ENCODE measurements at regions not wholly inside any gene's neighbourhood (a gene's known extent, or its start where the extent isn't known, plus 50 kb on each side); places are given as distances from the start of the nearest gene placed in this dataset.

DNA sequence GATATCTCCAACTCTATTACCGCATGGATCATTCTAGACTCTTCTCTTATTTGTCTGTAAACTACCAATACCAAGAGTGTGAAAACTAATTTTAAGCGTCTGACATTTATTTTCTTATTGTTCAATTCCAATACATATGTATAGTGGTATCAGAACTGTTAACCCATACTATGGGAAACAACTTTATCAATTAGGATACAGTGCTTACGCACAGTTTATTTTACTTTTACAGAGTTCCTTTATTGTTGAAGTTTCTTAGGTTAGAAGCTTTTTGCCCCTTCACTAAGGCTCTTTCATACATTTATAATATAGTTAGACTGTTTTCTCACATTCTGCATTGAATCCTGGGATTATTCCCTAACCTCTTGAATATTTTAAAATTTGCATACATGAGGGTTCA lies 198.8 kb upstream of the RGPD4 start:
- no peak for DNase-seq (ENCODE audit: low spot score)

DNA sequence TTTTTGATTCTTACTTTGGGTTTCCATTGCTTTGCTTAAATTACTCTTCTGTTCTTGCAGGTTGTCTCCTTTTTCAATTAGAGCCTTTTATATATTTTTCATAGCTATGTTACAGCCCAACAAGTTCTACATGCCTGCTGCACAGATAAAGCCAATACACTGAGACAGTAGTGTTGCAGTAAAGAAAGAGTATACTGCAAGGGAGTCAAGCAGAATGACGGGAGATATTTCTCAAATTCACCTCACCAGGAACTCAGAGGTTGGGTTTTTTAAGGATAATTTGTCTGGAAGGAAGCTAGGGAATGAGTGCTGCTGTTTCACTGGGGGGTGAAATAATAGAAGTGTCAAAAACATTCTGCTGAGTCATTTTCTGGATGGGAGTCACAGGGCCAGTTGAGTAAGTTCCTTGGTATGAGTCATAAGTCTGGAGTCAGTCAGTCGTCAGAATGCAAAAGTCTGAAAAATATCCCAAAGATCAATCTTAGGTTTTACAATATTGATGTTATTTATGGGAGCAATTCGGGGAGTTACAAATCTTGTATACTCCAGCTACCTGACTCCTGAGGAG lies 193.0 kb upstream of the RGPD4 start:
- DNase-seq (ENCODE audit: low spot score), result no peak

DNA sequence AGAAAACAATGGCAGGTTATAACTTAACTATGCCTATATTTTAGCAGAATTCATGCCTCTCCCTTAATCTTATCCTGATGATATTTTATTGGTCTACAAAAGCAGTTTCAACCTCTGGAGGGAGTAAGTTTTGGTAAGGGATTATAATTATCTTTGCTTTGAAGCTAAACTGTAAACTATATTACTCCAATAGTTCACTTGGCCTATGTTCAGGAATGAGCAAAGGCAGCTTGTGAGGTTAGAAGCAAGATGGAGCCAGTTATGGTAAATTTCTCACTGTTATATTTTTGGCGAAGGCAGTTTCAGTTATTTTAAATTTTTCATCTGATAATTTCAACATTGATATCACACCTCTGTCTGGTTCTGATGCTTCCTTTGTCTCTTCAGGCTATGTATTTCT lies 192.5 kb upstream of the RGPD4 start:
- no peak for DNase-seq (ENCODE audit: low spot score)

DNA sequence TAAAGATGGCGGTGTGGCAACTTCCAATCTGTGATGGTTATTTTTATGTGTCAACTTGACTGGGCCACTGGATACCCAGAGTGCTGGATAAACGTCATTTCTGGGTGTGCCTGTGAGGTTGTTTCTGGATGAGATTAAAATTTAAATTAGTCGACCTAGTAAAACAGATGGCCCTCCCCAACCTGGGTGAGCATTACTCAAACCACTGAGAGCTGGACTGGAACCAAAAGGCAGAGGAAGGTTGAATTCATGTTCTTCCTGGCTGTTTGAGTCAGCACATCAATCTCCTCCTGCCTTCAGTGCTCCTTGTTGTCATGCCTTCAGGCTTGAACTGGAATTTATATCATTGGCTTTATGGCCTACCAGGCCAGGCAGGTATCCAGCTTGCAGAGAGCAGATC lies 190.8 kb upstream of the RGPD4 start:
- DNase-seq (ENCODE audit: low spot score), result no peak

DNA sequence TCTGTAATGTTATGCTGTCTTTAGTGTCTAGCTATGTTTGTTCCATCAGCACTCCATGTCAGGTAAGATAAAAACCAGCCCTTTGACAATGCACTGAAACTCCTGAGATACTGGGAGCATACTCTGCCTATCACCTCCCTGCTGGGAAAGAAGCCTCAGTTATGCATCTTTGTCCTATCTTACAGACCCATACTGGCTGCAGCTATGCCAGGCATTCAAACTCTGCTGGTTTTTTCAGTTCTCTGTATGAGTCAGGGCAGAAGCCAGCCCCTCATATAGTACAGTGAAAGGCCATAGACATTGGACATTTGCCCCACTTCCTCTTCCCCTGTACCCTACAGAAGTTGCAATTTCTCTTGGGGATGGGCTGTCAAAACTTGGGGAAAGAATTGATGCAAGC lies 181.1 kb upstream of the RGPD4 start:
- no peak for DNase-seq (ENCODE audit: low spot score)

DNA sequence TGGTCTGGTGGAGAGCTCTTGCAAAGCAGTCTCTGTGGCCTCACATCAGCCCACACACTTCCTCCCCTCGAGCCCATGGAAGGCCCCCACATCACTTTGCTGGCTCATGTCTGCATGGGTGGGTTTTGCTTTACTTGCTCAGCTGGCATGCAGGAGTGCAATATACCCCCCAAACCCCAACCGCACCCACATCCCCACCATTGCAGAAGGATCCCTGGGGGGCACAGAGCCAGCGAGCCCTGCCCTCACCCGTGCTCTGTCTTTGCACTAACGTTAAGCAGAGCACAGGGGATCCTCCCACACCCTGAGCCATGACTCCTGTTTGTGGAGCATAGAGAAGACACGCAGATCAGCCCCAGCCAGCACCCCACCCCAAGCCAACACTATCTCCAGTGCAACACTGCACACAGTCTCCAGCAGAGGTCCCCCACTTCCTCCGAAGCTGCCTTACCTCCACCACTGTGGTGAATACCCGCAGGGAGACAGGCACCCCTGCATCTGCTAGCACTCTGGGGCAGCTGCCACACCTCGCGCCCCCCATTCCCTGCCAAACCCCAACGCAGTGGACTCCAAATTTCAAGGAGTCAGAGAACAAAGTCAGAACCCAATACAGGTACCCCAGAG lies 177.8 kb upstream of the RGPD4 start:
- DNase-seq (ENCODE audit: low spot score), result no peak

DNA sequence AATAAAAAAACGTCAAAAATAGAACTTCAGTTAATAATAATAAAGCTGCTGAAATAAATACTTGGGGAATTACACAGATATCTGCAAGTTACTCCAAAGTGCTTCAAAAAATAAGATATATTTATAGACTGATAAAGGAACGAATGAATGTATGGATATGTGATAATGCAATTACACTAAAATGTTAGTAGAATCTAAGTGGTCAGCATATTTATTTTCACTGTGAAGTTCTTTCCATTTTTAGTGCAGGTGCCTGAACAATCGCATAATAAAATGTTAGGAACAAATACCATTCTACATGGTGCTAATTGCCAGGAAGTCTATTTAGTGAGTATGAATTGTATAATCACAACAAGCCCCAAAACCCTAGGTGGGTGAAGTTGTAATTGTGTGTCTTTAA lies 169.6 kb upstream of the RGPD4 start:
- no peak for DNase-seq (ENCODE audit: low spot score)

DNA sequence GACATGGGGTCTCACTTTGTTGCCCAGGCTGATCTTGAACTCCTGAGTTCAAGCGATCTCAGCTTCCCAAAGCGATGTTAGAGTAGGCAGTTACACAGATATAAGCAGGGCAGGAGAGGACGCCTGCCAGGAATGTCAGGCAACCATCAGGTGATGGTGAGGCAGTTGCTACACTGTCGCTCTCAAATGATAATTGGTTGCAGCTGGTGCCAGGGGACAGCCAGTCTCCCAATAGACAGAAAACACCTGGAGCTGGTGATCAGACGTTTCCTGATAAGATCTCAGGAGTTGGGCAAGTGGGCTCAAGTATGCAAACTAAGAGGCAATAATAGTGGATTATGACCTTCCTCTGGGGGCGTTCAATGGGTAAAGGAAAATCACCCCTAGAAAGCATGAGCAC lies 163.1 kb upstream of the RGPD4 start:
- DNase-seq (ENCODE audit: low spot score), result no peak

DNA sequence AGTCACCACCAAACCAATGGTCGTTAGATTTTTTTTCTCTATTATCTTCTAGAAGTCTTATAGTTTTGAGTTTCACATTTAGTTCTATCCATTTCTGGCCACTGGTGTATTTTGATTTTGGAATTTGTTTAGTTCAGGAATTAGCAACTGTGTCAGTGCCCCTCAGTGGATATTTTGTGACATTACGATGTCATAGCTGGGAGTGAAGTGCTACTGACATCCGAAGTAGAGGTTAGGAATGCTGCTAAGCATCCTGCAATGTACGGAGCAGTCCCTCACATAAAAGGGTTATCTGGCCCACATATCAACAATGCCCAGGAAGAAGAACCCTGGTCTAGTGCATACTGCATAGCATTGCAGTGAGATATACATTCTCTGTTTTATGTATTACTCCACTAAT lies 157.4 kb upstream of the RGPD4 start:
- DNase-seq (ENCODE audit: low spot score), result peak; percentile 20

DNA sequence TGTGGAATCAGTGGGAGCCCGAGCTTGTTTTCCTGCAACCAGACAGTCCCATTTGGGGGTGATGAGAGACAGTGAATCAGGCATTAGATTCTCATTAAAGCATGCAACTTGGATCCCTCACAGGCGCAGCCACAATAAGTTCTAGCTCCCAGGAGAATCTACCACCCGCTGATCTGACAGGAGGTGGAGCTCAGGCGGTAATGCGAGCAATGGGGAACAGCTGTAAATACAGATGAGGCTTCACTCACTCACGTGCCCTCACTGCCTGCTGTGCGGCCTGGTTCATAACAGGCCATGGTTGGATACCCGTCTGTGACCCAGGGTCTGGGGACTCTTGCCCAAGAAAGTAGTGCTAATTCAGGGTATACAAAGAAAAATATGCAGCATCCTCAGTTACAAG lies 144.8 kb upstream of the RGPD4 start:
- DNase-seq (ENCODE audit: low spot score), result no peak

DNA sequence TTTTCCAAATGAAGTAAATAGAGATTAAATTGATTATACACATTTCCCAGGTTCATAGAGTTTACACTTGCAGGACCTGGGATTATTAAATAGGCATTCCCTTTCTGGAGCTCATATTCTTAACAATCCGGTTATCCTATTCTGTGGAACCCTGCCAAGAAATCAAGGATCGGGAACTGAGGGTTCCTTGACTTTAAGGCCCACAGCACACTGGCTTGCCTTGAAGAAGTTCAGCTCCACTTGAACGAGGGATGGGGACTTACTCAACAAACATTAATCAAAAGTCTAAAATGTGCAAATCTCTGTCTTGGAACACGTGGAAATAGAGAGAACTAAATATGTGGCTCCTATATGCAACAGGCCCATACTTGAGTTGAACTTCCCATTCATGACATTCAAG lies 142.3 kb upstream of the RGPD4 start:
- DNase-seq (ENCODE audit: low spot score), result no peak

DNA sequence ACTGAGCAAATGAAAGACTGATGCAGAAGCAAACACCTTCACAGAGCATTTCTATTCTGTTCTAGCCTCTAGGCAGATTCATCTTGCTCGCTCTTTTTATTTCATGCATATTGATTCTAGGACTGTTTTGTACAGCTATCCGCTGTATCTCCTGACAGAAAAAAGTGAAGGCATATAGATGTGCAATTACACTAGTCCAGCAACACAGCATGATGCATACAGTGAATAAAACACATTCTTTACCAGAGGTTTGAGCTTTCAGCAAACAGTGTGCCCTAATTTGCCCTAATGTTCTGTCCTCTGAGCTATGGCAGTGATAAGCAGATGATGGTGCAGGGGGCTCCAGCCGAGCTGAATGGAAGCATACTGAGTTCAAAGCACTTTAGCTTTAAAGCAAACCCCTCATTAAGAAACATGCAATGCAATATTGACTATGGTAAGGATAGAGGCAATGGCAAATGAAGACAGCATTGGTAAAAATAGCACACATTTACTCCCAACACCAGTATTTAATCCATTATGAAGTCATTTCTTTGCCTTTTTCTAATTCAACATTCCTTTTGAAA lies 141.2 kb upstream of the RGPD4 start:
- DNase-seq (ENCODE audit: low spot score), result no peak

DNA sequence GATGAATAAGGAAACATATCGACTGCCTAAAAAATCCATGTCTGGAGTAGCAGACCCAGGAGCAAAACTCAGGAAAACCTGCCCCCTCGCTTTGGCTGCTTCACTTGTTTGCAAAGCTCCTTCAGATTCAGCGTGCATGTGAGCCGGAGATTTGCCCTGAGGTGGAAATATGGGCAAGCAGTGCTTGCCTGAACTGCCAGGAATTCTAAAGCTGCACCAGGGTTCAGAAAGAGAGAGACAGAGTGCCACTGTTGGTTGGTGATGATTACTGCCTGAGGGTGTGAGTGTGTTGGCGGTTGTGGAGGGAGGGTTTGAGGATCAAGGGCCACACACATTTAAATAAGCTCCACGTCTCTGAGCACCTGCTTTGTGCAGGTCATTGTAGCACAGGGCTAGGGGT lies 139.6 kb upstream of the RGPD4 start:
- no peak for DNase-seq (ENCODE audit: low spot score)

DNA sequence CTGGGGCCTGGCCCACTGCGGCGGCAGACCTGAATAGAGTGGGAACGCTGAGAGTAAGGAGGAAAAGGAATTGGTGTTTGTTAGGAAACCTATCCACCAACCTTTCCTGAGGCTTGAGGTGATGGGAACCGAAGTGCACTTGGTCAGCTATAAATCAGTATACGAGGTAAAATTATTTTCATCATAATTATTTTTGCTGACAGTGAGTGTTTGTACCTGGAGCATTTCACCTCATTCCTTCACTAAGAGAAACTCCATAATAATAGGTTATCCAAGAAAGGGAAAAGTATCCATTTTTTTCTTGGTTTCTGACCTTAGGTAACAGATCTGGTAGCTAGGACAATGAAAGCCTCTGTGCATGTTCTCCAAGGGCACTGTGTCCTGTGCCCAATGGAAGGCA lies 138.6 kb upstream of the RGPD4 start:
- no peak for DNase-seq (ENCODE audit: low spot score)

DNA sequence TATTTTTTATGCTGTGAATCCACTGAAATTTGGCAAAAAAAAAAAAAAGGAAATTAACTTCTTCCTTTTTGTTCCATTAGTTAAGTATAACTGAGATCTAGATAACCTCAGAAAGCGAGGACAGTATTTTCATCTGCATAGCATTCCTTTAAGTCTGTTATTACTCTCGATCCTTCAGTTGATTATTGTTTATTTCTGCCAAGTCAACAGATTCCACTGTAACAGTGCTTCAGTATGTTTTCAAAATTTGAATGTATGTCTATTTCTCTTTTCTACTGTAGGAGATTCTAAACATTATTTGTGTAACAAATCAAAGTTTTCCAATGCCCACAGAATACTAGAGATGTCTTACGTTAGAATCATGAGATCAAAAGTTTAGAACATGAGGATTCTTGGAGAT lies 133.1 kb upstream of the RGPD4 start:
- DNase-seq (ENCODE audit: low spot score), result no peak

DNA sequence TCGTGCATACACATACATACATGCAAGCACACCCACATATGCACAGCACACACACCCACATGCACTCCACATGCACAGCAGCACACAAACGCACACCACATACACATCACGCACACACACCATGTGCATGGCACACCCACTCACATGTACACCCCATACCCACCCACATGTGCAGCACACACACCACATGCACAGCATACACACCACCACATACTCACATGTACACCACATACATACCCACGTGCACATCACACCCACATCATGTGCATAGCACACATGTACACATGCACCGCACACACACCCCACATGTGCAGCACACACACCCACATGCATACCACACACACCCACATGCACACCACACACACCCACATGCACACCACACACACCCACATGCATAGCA lies 132.0 kb upstream of the RGPD4 start:
- DNase-seq (ENCODE audit: low spot score), result no peak

DNA sequence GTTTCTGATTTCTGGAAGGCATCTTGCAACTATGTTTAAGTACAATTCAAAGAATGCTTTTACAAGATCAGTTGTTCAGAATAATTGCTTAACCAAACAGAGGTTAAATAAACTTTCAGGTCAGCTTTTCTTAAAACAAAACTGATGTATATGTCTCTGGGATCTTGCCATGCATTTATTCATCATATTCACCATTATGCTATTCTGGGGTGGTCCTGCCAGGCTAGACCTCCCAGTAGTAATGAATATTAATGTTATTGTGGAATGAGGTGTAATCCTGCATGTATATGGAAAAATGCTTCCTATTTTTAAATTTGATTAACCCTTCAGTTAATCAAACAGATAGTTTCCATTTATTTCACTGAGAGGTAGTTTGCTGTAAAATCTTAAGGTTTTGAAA lies 129.3 kb upstream of the RGPD4 start:
- no peak for DNase-seq (ENCODE audit: low spot score)

DNA sequence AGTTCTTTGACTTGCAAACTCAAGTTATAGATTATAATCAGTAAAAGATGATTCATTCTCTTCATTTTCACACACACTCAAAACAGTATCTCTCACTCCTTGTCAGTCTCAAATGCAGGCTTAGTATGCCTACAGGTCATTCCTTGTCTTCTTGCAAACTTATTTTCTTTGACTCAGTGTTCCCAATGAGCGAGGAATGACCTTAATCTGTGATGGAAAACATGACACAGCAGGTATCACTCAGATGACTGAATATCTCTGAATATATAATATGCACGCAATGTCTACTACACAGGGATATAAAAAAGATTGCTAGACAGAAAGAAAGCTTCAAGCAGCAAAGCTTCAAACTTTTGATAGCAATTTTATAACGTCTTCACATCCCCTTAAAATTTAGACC lies 127.8 kb upstream of the RGPD4 start:
- no peak for DNase-seq (ENCODE audit: low spot score)

DNA sequence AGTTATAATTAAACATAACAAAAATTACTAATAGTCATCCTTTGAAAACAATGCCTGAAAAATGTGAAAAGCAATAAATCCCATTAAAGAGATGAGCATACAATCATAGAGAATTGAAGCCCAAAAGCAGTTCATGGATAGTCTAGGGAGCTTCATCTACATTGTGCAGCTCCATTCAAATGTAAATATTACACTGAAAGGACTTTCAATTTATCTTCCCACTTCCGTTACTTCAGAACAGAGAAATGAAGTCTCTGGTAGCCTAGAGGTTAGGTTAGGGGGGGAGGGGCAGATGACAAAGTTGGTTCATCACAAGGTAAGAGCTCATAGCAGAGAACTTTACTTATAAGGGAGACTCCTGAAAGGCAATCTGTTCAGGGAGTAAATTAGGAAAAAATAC lies 126.6 kb upstream of the RGPD4 start:
- DNase-seq (ENCODE audit: low spot score), result no peak

DNA sequence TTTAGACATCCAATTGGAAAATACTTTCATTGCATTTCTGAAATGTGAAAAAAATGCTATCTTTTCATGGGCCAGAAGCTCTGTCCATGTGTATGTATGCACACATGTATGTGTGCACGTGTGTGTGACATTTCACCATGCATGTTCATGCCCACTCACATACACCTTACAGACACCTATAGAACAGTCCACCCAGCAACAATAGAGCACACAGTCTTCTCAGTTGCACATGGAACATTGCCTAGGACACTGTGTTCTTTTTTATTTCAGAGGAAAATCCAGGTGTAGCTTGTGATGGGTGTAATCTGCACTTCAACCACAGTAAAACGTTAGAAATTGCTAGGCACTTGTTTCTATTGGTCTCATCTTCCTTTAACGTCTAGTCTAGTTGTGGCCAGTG lies 114.8 kb upstream of the RGPD4 start:
- no peak for DNase-seq (ENCODE audit: low spot score)

DNA sequence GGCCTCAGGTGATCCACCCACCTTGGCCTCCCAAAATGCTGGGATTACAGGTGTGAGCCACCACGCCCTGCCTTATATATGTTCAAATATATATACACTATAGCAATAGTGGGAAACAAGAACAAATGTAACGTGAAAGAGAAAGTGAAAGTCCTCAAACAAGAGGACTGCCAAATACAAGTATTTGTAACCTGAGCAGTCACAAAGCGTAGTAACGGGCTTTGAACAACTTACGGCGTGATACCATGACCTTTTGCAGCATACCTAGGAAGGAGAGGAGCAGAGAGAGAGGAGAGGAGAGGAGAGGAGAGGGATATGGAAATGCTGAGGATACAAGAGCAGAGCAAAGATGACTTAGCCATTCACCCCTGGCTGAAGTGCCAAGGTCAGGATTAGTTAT lies 113.8 kb upstream of the RGPD4 start:
- no peak for DNase-seq (ENCODE audit: low spot score)

DNA sequence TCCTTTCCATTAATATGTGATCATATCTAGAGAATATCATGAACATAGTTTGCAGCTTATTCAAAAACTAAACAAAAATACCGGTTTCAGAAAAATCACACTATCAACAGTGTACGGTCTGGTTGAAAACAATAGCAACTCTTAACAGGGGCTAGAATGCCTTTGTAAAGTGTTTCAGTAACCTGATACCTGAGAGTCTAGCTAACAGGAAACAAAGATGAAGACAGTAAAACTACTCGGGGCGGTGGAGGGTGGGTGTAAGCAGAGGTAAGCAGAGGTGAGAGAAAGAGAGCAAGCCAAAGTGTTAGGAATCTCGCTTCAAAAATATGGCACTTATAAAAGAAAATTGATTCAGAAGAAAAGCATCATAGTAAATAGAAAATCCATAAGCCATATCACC lies 109.0 kb upstream of the RGPD4 start:
- DNase-seq (ENCODE audit: low spot score), result no peak

DNA sequence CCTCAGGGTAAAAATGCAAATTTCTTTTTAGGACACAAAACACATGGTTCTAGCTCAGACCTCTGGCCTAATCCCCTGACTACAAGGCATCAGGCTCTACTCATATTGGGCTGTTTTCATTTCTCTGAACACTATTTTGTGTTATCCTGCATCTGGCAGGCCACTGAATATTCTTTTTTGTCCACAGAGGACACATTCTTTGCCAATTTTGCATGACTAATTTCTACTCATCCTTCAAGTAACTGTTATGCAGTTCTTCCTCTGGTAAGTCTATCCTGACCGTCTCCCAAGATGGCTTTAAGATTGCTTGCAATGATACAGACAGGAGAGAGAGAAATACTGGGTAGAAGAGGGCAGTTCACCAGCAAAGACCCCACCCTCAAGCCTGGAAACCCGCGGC lies 107.6 kb upstream of the RGPD4 start:
- DNase-seq (ENCODE audit: low spot score), result no peak

DNA sequence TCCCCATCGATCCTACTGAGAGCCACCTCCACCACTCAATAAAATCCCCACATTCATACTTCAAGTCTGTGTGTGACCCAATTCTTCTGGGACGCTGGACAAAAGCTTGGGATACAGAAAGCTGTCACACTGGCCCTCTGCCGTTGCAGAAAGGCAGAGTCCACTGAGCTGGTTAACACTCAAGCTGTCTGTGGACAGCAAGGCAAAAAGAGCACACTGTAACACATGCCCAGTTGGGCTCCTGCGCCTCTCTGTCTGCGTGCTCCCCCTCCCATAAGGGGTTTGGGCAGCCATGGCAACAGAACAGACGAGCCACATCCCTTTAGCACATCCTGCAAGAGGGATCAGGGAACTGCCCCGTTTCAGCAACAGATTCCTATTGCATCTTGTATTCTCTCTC lies 106.9 kb upstream of the RGPD4 start:
- peak; percentile 4 for DNase-seq (ENCODE audit: low spot score)
